Mucosa of rectum (tissue), 2 donors: ENCODE measurements at regions not wholly inside any gene's neighbourhood (a gene's known extent, or its start where the extent isn't known, plus 50 kb on each side); places are given as distances from the start of the nearest gene placed in this dataset.

ENCODE experiments used
- H3K27ac ChIP-seq, 2 donors: one replicate each; pipeline ENCODE4 v1.7.0; 2013; ENCODE audit warnings: inconsistent platforms in 2 of 2, low read depth in 2 of 2, low read length in 2 of 2
- H3K27me3 ChIP-seq, 2 donors: one replicate each; pipeline ENCODE4 v1.7.0; 2013; ENCODE audit warnings: low read length in 2 of 2; ENCODE audit not compliant: control insufficient read depth in 2 of 2, insufficient read depth in 2 of 2
- H3K36me3 ChIP-seq, 2 donors: one replicate each; pipeline ENCODE4 v1.7.0; 2013; ENCODE audit warnings: low read length in 2 of 2; ENCODE audit not compliant: control insufficient read depth in 2 of 2, insufficient read depth in 2 of 2
- H3K4me1 ChIP-seq, 2 donors: one replicate each; pipeline ENCODE4 v1.7.0; 2013; ENCODE audit warnings: low read length in 2 of 2, mild to moderate bottlenecking in 1 of 2; ENCODE audit not compliant: control insufficient read depth in 2 of 2, insufficient read depth in 2 of 2
- H3K4me3 ChIP-seq, 2 donors: one replicate each; pipeline ENCODE4 v1.7.0; 2013; ENCODE audit warnings: low read length in 2 of 2
- H3K9ac ChIP-seq, 2 donors: one replicate each; pipeline ENCODE4 v1.7.0; 2013; ENCODE audit warnings: low read length in 2 of 2, low read depth in 1 of 2, mild to moderate bottlenecking in 1 of 2
- H3K9me3 ChIP-seq, 2 donors: one replicate each; pipeline ENCODE4 v1.7.0; 2013; ENCODE audit warnings: low read length in 2 of 2; ENCODE audit not compliant: control insufficient read depth in 2 of 2
- donor health status: healthy.
- donor health status: Normal muscosa, but diverticular disease.

- Histone ChIP-seq H3K4me3 (no peak overlapping the region), H3K27ac (no peak overlapping the region), H3K9ac (no peak overlapping the region), H3K4me1 (no peaks in the 10 kb centered on the region), H3K27me3 (no peaks in the 10 kb centered on the region), H3K9me3 (no peaks in the 10 kb centered on the region), H3K36me3 (no peaks in the 10 kb centered on the region)
Observed at GRCh38 chr12:20314328-20314727, 54.0 kb upstream of the PDE3A start.

GRCh38 chr12:20317554-20317953 lies 50.8 kb upstream of the PDE3A start:
- H3K36me3 ChIP-seq = no peaks in the 10 kb centered on the region
- no peaks in the 10 kb centered on the region for H3K27me3 ChIP-seq
- H3K9me3 ChIP-seq = no peaks in the 10 kb centered on the region
- no peaks in the 10 kb centered on the region for H3K4me1 ChIP-seq
- no peak overlapping the region for H3K4me3 ChIP-seq
- no peak overlapping the region for H3K9ac ChIP-seq
- no peak overlapping the region for H3K27ac ChIP-seq
